ENCODE measurements at regions not wholly inside any gene's neighbourhood (a gene's known extent, or its start where the extent isn't known, plus 50 kb on each side); places are given as distances from the start of the nearest gene placed in this dataset.

- no peak for DNase-seq (ENCODE audit: low read depth in 4 of 4, low spot score in 3 of 4)
Measured at GRCh38 chr9:105860516-105860915, 166.2 kb downstream of the TMEM38B start.

- no peak for DNase-seq (ENCODE audit: low read depth in 4 of 4, low spot score in 3 of 4)
Measured at GRCh38 chr9:105861972-105862371, 167.6 kb downstream of the TMEM38B start.

- no peak for DNase-seq (ENCODE audit: low read depth in 4 of 4, low spot score in 3 of 4)
Measured at GRCh38 chr9:105864248-105864898, 170.0 kb downstream of the TMEM38B start.

- DNase-seq (ENCODE audit: low read depth in 4 of 4, low spot score in 3 of 4): no peak
Measured at GRCh38 chr9:105865285-105865684, 170.9 kb downstream of the TMEM38B start.

- DNase-seq (ENCODE audit: low read depth in 4 of 4, low spot score in 3 of 4): no peak
Measured at GRCh38 chr9:105871540-105871939, 177.2 kb downstream of the TMEM38B start.

- no peak for DNase-seq (ENCODE audit: low read depth in 4 of 4, low spot score in 3 of 4)
Measured at GRCh38 chr9:105873801-105874200, 179.5 kb downstream of the TMEM38B start.

- DNase-seq (ENCODE audit: low read depth in 4 of 4, low spot score in 3 of 4): no peak
Measured at GRCh38 chr9:105877721-105878120, 183.4 kb downstream of the TMEM38B start.

GRCh38 chr9:105879181-105879580, 184.8 kb downstream of the TMEM38B start:
- DNase-seq (ENCODE audit: low read depth in 4 of 4, low spot score in 3 of 4): no peak

- DNase-seq (ENCODE audit: low read depth in 4 of 4, low spot score in 3 of 4): no peak
Measured at GRCh38 chr9:105880517-105880916, 186.2 kb downstream of the TMEM38B start.

GRCh38 chr9:105881021-105881420, 186.7 kb downstream of the TMEM38B start:
- DNase-seq (ENCODE audit: low read depth in 4 of 4, low spot score in 3 of 4): no peak

GRCh38 chr9:105881654-105882349, 187.5 kb downstream of the TMEM38B start:
- peak in 3 of 4 donors; percentile 31 to 36 (median 34) for DNase-seq (ENCODE audit: low read depth in 4 of 4, low spot score in 3 of 4)

GRCh38 chr9:105883847-105884246, 189.5 kb downstream of the TMEM38B start:
- no peak for DNase-seq (ENCODE audit: low read depth in 4 of 4, low spot score in 3 of 4)

- no peak for DNase-seq (ENCODE audit: low read depth in 4 of 4, low spot score in 3 of 4)
Measured at GRCh38 chr9:105884416-105884815, 190.1 kb downstream of the TMEM38B start.

GRCh38 chr9:105886136-105886535, 191.8 kb downstream of the TMEM38B start:
- no peak for DNase-seq (ENCODE audit: low read depth in 4 of 4, low spot score in 3 of 4)

GRCh38 chr9:105887679-105888078, 193.3 kb downstream of the TMEM38B start:
- no peak for DNase-seq (ENCODE audit: low read depth in 4 of 4, low spot score in 3 of 4)

GRCh38 chr9:105890046-105890822, 195.9 kb downstream of the TMEM38B start:
- no peak for DNase-seq (ENCODE audit: low read depth in 4 of 4, low spot score in 3 of 4)

- DNase-seq (ENCODE audit: low read depth in 4 of 4, low spot score in 3 of 4): no peak
Measured at GRCh38 chr9:105900123-105900522, 205.8 kb downstream of the TMEM38B start.

GRCh38 chr9:105901514-105902109, 207.3 kb downstream of the TMEM38B start:
- DNase-seq (ENCODE audit: low read depth in 4 of 4, low spot score in 3 of 4): peak; percentile 47 to 52 (median 50)

- no peak for DNase-seq (ENCODE audit: low read depth in 4 of 4, low spot score in 3 of 4)
Measured at GRCh38 chr9:105908069-105908468, 213.7 kb downstream of the TMEM38B start.

- no peak for DNase-seq (ENCODE audit: low read depth in 4 of 4, low spot score in 3 of 4)
Measured at GRCh38 chr9:105911104-105911911, 217.0 kb downstream of the TMEM38B start.
